ENCODE measurements at regions not wholly inside any gene's neighbourhood (a gene's known extent, or its start where the extent isn't known, plus 50 kb on each side); places are given as distances from the start of the nearest gene placed in this dataset.
"Not testable (repeated sequence)": the region's sequence is repeated elsewhere in the genome, so short reads cannot be mapped to it uniquely, and the experiment has no call there.

DNA sequence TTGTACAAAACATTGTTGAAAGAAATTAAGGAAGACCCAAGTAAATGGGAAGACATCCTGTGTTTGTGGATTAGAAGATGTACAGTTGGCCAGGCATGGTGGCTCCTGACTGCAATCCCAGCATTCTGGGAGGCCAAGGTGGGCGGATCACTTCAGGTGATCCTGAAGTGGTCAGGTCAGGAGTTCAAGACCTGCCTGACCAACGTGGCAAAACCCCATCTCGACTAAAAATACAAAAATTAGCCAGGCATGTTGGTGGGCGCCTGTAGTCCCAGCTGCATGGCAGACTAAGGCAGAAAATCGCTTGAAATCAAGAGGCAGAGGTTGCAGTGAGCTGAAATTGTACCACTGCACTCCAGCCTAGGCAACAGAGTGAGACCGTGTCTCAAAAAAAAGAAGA, 62.0 kb upstream of the SEPTIN5 start:
- no peaks in the 10 kb centered on the region for H3K36me3 ChIP-seq (ENCODE audit: insufficient read depth, low read depth, low read length)
- H3K27ac ChIP-seq (ENCODE audit: low read length) = no peak overlapping the region
- no peak overlapping the region for H3K9ac ChIP-seq (ENCODE audit: low read depth, low read length)
- H3K4me1 ChIP-seq (ENCODE audit: insufficient read depth, low read length) = peaks cover 8% of the 10 kb centered on the region; the same call in 1 of the 2 replicates
- peaks cover 16% of the 10 kb centered on the region; the same call in 1 of the 2 replicates for H3K9me3 ChIP-seq (ENCODE audit: insufficient read depth, low read depth, low read length)
- H3K27me3 ChIP-seq (ENCODE audit: insufficient read depth, low read length) = no peaks in the 10 kb centered on the region
- H3K4me3 ChIP-seq (ENCODE audit: low read length) = no peak overlapping the region

DNA sequence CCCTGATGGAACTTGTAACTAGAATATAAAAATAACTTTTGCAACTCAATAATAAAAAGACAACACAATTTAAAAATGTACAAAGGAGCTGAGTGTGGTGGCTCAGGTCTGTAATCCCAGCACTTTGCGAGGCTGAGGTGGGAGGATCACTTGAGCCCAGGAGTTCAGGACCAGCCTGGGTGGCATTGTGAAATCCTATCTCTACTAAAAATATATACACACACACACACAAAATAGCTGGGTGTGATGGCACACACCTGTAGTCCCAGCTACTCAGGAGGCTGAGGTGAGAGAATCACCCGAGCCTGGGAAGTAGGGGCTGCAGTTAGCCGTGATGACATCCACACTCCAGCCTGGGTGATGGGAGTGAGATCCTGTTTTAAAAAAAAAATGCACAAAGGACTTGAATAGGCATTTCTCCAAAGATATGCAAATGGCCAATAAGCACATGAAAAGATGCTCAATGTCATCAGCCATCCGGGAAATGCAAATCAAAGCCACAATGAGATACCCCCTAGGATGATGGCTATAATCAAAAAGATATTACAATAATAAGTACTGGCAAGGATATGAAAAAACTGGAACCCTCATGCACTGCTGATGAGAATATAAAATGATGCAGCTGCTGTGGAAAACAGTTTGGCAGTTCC, 59.8 kb upstream of the SEPTIN5 start:
- no peak overlapping the region for H3K9ac ChIP-seq (ENCODE audit: low read depth, low read length)
- no peaks in the 10 kb centered on the region for H3K27me3 ChIP-seq (ENCODE audit: insufficient read depth, low read length)
- 0 out of 2 replicates have a peak overlapping the region, but pooled peaks have one; percentile 19 for H3K4me3 ChIP-seq (ENCODE audit: low read length)
- no peaks in the 10 kb centered on the region for H3K9me3 ChIP-seq (ENCODE audit: insufficient read depth, low read depth, low read length)
- H3K27ac ChIP-seq (ENCODE audit: low read length) = no peak overlapping the region
- H3K4me1 ChIP-seq (ENCODE audit: insufficient read depth, low read length) = peaks cover 8% of the 10 kb centered on the region; the same call in 1 of the 2 replicates
- H3K36me3 ChIP-seq (ENCODE audit: insufficient read depth, low read depth, low read length) = no peaks in the 10 kb centered on the region

DNA sequence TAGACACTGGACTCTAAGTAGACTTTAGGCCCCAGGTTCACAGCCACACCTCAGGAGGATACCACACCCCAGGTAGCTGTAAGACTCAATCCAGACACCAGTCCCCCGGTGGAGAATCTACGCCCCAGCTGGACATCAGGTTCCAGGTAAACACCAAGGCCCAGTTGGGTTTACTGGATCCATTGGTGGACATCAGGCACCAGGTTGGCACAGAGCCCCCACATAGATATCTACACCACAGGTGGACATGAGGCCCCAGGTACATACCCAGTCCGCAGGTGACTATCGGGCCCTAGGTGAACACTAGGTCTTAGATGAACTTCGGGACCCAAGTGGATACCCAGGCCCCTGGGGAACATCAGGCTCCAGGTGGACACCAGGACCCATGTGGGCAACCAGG, 58.9 kb upstream of the SEPTIN5 start:
- Histone ChIP-seq H3K27ac (ENCODE audit: low read length) (no peak overlapping the region), H3K27me3 (ENCODE audit: insufficient read depth, low read length) (no peaks in the 10 kb centered on the region), H3K4me3 (ENCODE audit: low read length) (no peak overlapping the region), H3K9me3 (ENCODE audit: insufficient read depth, low read depth, low read length) (no peaks in the 10 kb centered on the region), H3K9ac (ENCODE audit: low read depth, low read length) (no peak overlapping the region), H3K36me3 (ENCODE audit: insufficient read depth, low read depth, low read length) (no peaks in the 10 kb centered on the region), H3K4me1 (ENCODE audit: insufficient read depth, low read length) (peaks cover 8% of the 10 kb centered on the region; the same call in 1 of the 2 replicates)

DNA sequence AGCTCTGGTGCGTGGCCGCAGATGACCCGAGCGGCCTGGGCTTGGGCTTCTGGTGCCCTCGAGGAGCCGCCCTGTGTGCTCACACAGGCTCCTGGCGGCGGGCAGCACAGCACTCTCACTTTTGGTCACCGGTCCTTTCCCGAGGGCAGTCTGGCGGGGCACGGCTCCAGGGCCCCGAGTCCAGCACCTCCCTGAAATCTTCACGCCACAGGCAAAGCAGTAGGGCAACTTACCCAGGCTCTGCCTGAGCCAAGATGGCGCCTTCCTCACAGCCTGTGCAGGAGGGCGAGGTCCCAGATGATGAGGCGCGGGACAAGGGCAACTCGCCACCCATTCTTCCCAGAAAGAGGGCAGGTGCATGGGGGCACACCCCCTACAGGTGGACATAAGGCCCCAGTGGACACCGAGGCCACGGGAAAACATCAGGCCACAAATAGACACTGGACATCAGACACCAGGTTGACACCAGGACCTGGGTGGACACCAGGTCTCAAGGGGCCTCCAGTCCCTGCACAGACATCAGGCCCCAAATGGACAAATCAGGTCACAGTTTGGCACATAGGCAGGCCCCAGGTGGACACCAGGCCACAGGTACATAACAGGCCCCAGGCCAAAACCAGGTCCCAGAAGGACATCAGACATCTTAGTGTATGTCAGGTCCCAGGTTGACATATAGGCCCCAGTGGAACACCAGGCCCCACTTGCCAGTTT, 57.6 kb upstream of the SEPTIN5 start:
- no peak overlapping the region for H3K4me3 ChIP-seq (ENCODE audit: low read length)
- H3K9ac ChIP-seq (ENCODE audit: low read depth, low read length) = no peak overlapping the region
- no peaks in the 10 kb centered on the region for H3K36me3 ChIP-seq (ENCODE audit: insufficient read depth, low read depth, low read length)
- H3K27ac ChIP-seq (ENCODE audit: low read length) = no peak overlapping the region
- H3K4me1 ChIP-seq (ENCODE audit: insufficient read depth, low read length) = peaks cover 8% of the 10 kb centered on the region; the same call in 1 of the 2 replicates
- no peaks in the 10 kb centered on the region for H3K27me3 ChIP-seq (ENCODE audit: insufficient read depth, low read length)
- H3K9me3 ChIP-seq (ENCODE audit: insufficient read depth, low read depth, low read length) = no peaks in the 10 kb centered on the region

DNA sequence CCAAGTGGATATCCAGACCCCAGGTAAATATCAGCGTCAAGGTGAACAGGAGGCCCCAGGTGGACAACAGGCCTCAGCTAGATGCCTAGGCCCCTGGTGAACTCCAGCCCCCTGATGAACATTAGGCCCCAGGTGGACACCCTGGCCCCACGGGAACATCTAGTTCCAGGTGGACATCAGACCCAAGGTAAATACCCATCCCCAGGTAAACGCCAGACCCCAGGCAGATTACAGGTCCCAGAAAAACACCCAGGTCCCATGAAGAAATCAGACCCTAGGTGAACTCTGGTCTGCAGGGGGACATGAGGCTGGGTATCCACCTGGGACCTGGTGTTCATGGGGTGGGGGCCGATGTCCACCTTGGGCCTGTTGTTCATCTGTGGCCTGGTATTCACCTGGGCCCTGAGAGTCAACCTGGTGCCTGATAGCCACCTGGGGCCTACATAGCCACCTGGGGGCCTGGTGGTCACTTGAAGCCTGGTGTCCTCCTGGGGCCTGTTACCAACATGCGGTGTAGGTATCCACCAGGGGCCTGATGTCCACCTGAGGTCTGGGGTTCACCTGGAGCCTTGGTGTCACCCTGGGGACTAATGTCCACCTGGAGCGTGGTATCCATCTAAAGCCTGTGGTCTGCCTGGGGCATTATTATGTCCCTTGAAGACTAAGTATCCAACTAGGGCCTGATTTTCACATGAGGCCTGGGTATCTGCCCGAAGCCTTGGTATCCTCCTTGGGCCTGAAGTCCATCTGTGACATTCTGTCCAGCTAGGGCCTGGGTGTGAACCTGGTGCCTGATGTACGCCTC, 56.8 kb upstream of the SEPTIN5 start:
- Histone ChIP-seq H3K36me3 (ENCODE audit: insufficient read depth, low read depth, low read length) (no peaks in the 10 kb centered on the region), H3K27me3 (ENCODE audit: insufficient read depth, low read length) (no peaks in the 10 kb centered on the region), H3K9me3 (ENCODE audit: insufficient read depth, low read depth, low read length) (no peaks in the 10 kb centered on the region), H3K27ac (ENCODE audit: low read length) (no peak overlapping the region), H3K9ac (ENCODE audit: low read depth, low read length) (no peak overlapping the region), H3K4me3 (ENCODE audit: low read length) (no peak overlapping the region), H3K4me1 (ENCODE audit: insufficient read depth, low read length) (peaks cover 8% of the 10 kb centered on the region; the same call in 1 of the 2 replicates)

DNA sequence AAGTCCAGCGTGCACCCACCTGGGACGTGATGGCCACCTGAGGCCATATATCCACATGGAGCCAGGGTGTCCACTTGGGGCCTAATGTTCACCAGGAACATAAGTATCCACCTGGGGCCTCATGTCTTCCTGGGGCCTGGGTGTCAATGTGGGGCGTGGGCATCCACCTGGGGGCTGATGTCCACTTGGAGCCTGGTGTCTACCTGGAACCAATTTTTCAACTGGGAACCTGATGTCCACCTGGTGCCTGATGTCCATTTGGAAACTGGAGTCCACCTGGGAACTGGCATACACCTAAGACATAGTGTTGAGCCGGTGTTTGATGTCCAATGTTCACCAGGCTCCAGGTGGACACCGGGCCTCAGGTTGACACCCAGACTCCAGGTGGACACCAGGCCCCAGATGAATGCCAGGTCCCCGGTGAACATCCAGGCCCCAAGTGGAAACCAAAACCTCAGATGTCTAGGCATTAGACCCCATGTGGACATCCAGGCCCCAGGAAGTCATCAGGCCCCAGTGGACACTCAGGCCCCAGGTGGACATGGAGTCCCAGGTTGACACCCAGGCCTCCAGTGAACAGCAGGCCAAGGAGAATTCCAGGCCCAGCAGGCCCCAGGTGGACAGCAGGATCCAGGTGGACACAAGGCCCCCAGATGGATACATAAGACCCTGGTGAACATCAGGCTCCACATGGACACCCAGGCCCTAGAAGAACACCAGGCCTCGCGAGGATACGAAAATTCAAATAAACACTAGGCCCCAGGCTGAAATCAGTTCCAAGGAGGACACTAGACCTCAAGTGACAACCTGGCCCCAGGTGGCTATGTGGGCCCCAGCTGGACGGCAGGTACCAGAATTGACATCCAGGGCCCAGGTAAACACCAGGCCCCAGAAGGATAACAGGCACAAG, 56.0 kb upstream of the SEPTIN5 start:
- H3K9ac ChIP-seq (ENCODE audit: low read depth, low read length) = no peak overlapping the region
- H3K4me3 ChIP-seq (ENCODE audit: low read length) = no peak overlapping the region
- H3K27ac ChIP-seq (ENCODE audit: low read length) = no peak overlapping the region
- peaks cover 8% of the 10 kb centered on the region; the same call in 1 of the 2 replicates for H3K4me1 ChIP-seq (ENCODE audit: insufficient read depth, low read length)
- no peaks in the 10 kb centered on the region for H3K9me3 ChIP-seq (ENCODE audit: insufficient read depth, low read depth, low read length)
- H3K27me3 ChIP-seq (ENCODE audit: insufficient read depth, low read length) = no peaks in the 10 kb centered on the region
- no peaks in the 10 kb centered on the region for H3K36me3 ChIP-seq (ENCODE audit: insufficient read depth, low read depth, low read length)

DNA sequence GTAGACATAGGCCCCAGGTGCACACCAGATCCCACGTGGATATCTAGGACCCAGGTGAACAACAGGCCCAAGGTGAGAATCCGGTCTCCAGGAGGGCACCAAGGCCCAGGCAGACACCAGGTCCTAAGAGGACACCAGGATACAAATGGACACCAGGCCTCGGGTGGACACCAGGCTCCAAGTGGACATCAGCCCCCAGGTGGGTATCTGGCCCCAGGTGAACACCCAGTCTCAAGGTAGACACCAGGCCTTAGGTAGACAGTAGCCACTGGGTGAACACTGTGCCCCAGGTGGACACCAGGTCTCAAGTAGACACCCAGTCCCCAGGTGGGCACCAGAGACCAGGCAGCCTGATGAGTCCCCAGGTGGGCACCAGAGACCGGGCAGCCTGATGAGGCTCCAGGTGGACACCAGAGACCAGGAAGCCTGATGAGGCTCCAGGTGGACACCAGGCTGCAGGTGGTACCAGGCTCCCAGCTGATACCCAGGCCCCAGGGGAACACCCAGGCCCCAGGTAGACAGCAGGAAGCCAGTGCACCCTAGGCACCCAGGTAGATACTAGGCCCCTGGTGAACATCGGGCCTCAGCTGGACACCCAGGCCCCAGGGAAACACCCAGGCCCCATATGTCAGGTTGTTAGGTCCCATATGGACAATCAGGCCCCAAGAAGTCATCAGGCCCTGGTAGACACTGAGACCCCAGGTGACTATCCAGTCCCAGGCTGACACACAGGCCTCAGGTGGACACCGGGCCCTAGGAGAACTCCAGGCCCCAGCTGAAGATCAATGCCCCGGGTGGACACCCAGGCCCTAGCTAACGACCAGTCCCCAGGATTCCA, 55.1 kb upstream of the SEPTIN5 start:
- H3K4me3 ChIP-seq (ENCODE audit: low read length) = no peak overlapping the region
- no peaks in the 10 kb centered on the region for H3K27me3 ChIP-seq (ENCODE audit: insufficient read depth, low read length)
- no peak overlapping the region for H3K9ac ChIP-seq (ENCODE audit: low read depth, low read length)
- peaks cover 7% of the 10 kb centered on the region; the same call in 1 of the 2 replicates for H3K4me1 ChIP-seq (ENCODE audit: insufficient read depth, low read length)
- H3K9me3 ChIP-seq (ENCODE audit: insufficient read depth, low read depth, low read length) = no peaks in the 10 kb centered on the region
- H3K36me3 ChIP-seq (ENCODE audit: insufficient read depth, low read depth, low read length) = no peaks in the 10 kb centered on the region
- H3K27ac ChIP-seq (ENCODE audit: low read length) = no peak overlapping the region

DNA sequence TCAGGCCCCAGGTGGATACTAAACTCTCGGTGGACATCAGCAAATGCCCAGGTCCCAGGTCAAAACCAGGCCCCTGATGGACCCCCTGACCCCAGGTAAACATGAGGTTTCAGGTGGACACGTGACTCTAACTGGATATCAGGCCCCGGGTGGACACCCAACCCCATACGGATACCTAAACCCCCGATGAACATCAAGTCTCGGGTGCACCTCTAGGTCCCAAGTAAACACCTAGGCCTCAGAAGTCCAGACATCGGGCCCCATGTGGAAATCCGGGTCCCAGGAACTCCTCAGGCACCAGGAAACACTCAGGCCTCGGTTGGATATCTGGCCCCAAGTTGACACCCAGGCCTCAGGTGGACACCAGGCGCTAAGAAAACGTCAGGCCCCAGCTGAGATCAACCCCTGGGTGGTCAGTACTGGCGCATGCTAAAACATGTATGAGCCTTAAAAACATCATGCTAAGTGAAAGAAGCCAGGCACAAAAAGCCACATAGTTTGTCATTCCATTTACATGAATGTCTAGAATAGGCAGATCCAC, 54.4 kb upstream of the SEPTIN5 start:
- no peak overlapping the region for H3K27ac ChIP-seq (ENCODE audit: low read length)

DNA sequence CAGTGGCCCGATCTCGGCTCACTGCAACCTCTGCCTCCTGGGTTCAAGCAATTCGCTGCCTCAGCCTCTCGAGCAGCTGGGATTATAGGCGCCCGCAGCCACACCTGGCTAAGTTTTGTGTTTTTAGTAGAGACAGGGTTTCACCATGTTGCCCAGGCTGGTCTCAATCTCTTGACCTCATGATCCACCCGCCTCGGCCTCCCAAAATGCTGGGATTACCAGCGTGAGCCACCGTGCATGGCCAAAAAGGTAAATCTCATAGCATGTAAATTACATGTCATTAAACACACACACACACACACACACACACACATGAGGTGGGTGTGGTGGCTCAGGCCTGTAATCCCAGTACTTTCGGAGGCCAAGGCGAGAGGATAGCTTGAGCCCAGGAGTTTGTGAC, 53.7 kb upstream of the SEPTIN5 start:
- not testable (repeated sequence) for H3K27me3 ChIP-seq (ENCODE audit: insufficient read depth, low read length); H3K9ac ChIP-seq (ENCODE audit: low read depth, low read length); H3K9me3 ChIP-seq (ENCODE audit: insufficient read depth, low read depth, low read length); H3K4me1 ChIP-seq (ENCODE audit: insufficient read depth, low read length); H3K27ac ChIP-seq (ENCODE audit: low read length); H3K4me3 ChIP-seq (ENCODE audit: low read length); H3K36me3 ChIP-seq (ENCODE audit: insufficient read depth, low read depth, low read length)

More for the DNA sequence above, 54.4 kb upstream of the SEPTIN5 start:
- no peak overlapping the region for H3K4me3 ChIP-seq (ENCODE audit: low read length)
- no peak overlapping the region for H3K9ac ChIP-seq (ENCODE audit: low read depth, low read length)
- H3K4me1 ChIP-seq (ENCODE audit: insufficient read depth, low read length) = peaks cover under 1% of the 10 kb centered on the region; the same call in 1 of the 2 replicates
- no peaks in the 10 kb centered on the region for H3K36me3 ChIP-seq (ENCODE audit: insufficient read depth, low read depth, low read length)
- no peaks in the 10 kb centered on the region for H3K9me3 ChIP-seq (ENCODE audit: insufficient read depth, low read depth, low read length)
- no peaks in the 10 kb centered on the region for H3K27me3 ChIP-seq (ENCODE audit: insufficient read depth, low read length)

DNA sequence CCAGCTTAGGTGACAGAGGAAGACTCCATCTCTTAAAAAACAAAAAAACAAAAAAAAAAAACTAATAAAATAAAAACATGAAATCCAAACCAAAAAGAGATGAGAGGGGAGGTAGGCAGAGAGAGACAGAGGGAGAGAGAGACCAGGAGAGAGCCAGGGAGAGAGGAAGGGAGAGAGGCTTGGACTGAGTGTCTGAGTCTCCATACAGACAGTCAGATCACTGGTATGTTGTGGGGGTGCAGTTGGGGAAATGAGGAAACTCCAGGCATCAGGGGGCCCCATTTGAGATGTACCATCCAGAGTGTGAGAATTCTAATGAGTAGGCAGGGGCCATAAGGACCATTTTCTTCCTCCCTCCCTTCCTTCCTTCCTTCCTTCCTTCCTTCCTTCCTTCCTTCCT, 53.1 kb upstream of the SEPTIN5 start:
- H3K36me3 ChIP-seq (ENCODE audit: insufficient read depth, low read depth, low read length) = no peaks in the 10 kb centered on the region
- H3K27me3 ChIP-seq (ENCODE audit: insufficient read depth, low read length) = no peaks in the 10 kb centered on the region
- H3K9ac ChIP-seq (ENCODE audit: low read depth, low read length) = no peak overlapping the region
- no peaks in the 10 kb centered on the region; the same call in 1 of the 2 replicates for H3K4me1 ChIP-seq (ENCODE audit: insufficient read depth, low read length)
- H3K4me3 ChIP-seq (ENCODE audit: low read length) = no peak overlapping the region
- H3K9me3 ChIP-seq (ENCODE audit: insufficient read depth, low read depth, low read length) = no peaks in the 10 kb centered on the region
- H3K27ac ChIP-seq (ENCODE audit: low read length) = no peak overlapping the region

All from iPS-20b (cell line).